GM21367 (cell line): ENCODE measurements at regions not wholly inside any gene's neighbourhood (a gene's known extent, or its start where the extent isn't known, plus 50 kb on each side); places are given as distances from the start of the nearest gene placed in this dataset.
"Not testable (repeated sequence)": the region's sequence is repeated elsewhere in the genome, so short reads cannot be mapped to it uniquely, and the experiment has no call there.

Experiments
- ATAC-seq: cut with Tn5 transposase; IDR thresholded peaks from one replicate; pipeline ENCODE4 v1.9.1; 2021; ENCODE audit not compliant: unreplicated experiment

- no peak for ATAC-seq
These were observed 100.1 kb upstream of the BET1 start for GRCh38 chr7:94104301-94104700.

DNA sequence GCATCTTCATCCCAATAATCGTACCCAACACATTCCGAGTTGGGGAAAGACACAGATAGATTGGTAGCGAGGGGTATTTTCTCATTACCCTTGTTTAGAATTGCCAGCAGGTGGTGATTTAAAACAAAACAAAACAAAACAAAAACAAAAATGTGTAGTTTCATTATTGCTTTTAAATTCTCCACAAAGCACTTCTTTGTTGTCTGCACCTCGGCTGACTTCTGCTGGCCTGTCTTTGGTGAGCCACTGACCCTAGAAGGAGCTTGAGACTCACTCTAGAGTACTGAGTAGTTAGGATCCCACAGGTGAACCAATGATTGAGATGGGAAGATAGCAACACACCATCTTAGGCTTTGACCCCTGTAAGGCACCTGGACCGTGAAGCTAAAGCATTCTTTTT, 105.4 kb upstream of the BET1 start:
- no peak for ATAC-seq

DNA sequence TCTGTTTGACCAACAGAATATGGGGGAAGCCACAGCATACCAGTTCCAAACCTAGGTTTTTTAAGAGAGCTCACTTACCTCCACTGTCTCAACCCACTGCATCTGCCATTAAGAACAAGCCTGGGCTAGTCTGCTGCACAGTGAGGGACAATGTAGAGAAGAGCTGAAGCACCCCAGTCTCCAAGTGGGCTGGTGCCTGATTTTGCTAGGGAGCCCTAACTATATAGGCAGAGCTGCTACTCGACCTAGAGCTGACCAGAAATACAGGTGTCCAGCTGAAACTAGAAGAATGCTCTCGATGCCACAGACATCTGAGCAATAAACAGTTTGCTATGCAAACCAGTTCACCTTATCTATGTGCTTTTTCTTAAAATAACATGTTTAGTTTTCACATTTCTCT, 106.9 kb upstream of the BET1 start:
- ATAC-seq: no peak

DNA sequence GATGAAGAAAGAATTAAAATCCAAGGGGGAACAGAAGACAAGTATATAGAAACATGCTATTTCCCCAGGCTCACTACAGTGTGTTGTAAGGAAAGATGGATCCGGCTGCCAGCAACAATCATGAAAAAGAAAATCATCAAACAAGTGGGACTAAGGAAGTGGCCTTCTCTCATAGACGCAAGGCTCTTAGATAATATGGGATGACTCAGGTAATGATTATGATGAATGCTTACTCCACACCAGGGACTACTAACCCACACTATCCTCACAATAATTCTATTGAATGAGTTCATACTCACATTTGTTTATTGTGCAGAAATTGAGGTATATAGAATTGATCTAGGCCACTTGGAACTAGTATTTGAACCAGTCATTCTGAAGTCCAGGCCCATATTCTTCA, 111.2 kb upstream of the BET1 start:
- no peak for ATAC-seq

DNA sequence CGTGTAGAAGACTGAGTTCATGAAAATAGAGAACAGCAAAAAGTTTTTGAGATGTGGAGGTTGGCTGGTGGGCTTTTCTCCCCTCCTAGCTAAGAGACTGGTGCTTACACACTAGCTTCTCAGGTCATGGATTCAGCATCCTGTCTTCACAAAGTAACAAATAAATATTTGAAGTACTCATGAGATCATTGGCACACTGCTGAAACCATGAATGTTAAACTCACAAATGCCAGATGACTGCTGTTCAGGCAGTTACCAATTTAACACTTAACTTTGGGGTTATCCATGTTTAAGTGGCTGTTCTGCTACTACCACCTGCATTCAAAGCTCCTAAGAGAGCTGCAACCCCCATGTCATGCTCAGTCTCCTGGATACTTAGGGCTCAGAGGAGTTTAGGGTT, 119.0 kb upstream of the BET1 start:
- no peak for ATAC-seq

- no peak for ATAC-seq
These were observed 122.9 kb upstream of the BET1 start for GRCh38 chr7:94127026-94127425.

GRCh38 chr7:94128072-94128471, 123.9 kb upstream of the BET1 start:
- no peak for ATAC-seq

DNA sequence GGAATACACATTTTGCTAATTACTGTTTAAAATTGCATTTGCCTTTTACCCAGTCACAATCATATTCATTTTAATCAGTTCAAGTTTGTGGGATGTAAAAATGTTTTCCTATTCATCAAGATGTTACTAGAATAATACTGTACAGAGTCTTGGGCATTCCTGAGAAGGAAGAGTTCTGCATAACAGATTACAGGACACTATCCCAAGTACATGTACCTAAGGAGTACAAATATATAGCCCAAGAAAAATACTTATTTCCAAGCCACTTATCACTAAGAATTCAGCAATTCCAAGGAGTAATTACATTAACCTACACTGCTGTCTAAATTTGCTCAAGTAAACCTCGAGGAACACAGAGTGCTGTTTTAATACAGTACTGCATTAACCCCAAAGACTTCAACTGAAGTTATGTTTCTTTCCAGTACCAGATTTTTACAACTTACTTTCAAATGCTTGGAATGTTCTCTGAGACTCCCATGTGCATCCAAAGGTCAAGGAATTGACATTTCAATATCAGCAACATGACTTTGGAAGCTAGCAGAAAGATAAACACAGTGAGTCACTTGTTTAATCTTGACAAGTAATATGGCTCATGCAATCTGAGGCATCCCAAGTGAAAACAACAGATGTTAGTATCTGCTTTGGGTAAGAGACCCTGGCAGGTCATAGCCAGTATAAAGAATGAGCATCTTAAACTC, 125.4 kb upstream of the BET1 start:
- ATAC-seq: no peak

DNA sequence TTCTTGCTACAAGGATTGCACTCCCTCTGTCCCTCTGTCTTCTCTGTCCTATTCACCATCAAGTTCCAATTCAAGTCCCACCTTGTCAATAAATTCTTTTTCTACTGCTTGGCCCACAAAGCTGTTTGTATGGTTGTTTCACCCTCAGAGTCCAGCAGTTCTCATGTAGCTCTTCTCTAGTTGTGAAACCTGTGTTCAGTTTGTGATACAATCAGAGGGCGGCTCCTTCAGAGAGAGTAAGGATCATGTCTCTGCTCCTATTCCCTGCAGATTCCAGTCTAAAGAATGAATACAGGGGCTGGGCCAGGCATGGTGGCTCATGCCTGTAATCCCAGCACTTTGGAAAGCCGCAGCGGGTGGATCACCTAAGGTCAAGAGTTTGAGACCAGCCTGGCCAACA, 126.6 kb upstream of the BET1 start:
- ATAC-seq: no peak

- peak; percentile 53 for ATAC-seq
These were observed 129.3 kb upstream of the BET1 start for GRCh38 chr7:94133460-94133859.

DNA sequence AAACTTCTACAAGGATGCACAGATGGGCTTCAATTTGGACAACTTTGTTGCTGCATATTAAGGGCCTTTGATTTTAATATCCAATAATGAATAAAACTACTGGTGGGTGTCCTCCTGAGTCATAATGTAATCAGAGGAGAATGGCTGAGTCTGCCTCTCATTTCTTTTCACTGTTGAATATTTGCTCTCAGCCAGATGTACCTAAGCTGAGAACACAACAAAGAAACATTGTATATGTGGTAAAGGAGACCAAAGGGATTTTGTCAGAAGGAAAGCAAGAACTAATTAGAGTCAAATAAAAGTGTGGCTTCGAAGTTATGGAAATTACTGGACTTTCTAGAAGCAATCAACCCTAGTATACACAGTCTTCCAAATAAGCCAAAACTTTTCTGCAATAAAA, 131.0 kb upstream of the BET1 start:
- no peak for ATAC-seq

GRCh38 chr7:94142281-94142680, 138.1 kb upstream of the BET1 start:
- no peak for ATAC-seq

- ATAC-seq: no peak
These were observed 141.4 kb upstream of the BET1 start for GRCh38 chr7:94145602-94146001.

- no peak for ATAC-seq
These were observed 142.3 kb upstream of the BET1 start for GRCh38 chr7:94146408-94146807.

GRCh38 chr7:94149789-94150545, 145.8 kb upstream of the BET1 start:
- no peak for ATAC-seq

- no peak for ATAC-seq
These were observed 150.0 kb upstream of the BET1 start for GRCh38 chr7:94154182-94154581.

DNA sequence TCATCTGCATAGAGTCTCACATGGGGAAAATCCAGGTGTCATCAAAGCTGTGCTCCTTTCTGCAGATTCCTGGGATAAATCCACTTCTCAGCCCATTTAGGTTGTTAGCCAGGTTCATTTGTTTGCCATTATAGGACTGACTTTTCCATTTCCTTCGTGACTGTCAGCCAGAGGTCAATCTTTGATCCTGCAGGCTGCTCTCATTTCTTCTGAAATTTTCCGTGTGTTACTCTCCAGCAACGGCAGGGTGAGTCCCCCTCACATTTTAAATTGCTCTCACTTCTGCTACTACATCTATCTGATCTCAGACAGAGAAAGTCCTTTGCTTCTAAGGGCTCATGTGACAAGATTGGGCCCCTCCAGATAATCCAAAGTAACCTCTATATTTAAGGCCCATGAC, 150.7 kb upstream of the BET1 start:
- ATAC-seq: no peak

DNA sequence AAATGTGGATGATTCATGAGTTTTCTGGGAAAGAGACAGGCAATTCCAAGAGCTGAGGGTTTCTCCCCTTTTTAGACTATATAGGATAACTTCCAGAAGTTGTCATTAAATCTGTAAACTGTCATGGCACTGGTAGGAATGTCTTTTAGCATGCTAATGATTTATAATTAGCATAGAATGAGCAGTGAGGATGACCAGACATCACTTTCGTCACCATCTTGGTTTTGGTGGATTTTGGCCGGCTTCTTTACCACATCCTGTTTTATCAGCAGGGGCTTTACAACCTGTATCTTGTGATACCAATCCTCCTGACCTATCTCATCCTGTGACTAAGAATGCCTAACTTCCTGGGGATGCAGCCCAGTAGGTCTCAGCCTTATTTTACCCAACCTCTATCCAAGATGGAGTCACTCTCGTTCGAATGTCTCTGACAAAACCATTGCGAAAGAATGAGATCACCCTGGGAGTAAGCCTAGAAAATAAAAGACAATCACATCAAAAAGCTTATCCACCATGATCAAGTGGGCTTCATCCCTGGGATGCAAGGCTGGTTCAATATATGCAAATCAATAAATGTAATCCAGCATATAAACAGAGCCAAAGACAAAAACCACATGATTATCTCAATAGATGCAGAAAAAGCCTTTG, 153.6 kb upstream of the BET1 start:
- not testable (repeated sequence) for ATAC-seq

- ATAC-seq: peak; percentile 97
These were observed 156.7 kb upstream of the BET1 start for GRCh38 chr7:94160719-94161435.

DNA sequence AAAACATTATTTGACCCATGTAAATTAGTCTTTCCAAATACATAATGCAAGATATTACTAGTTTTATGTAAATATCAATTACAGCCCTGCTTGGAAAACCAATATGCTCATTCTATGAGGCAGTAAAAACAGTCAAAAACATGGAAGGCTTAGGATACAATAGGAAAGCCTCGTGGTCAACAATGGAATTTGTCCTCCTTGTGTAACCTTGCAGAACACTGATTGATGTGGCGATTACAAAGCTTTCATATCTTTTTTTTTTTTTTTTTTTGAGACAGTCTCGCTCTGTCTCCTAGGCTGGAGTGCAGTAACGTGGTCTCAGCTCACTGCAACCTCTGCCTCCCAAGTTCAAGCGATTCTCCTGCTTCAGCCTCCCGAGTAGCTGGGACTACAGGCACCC, 157.3 kb upstream of the BET1 start:
- ATAC-seq: no peak

DNA sequence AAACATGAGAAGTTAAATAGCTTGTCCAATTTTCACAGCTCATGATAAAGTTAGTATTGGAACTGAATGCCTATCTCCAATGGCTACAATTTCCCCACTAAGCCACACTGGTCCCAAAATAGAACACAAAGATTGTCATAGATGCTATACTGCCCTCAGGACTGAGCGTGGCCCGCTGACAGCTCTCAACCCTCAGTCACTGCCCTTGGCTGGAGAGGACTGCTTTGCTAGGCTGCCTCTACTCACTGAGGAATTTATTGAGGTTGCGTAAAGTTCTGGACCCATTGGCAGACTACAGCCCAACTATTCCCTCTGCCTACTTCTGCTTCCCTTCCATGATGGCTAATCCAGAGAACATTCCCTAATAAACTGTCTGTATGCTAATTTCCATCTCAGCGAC, 165.5 kb upstream of the BET1 start:
- ATAC-seq: no peak

- ATAC-seq: peak; percentile 86
These were observed 166.7 kb upstream of the BET1 start for GRCh38 chr7:94170836-94171235.
